ENCODE measurements at regions not wholly inside any gene's neighbourhood (a gene's known extent, or its start where the extent isn't known, plus 50 kb on each side); places are given as distances from the start of the nearest gene placed in this dataset.

GRCh38 chr16:73663720-73664119, 615.8 kb upstream of the ZFHX3 start:
- TF ChIP-seq CTCF (optimal IDR thresholded peaks at IDR 0.05 in 1 of 3, IDR thresholded peaks at IDR 0.05 in 1 of 3, conservative IDR thresholded peaks at IDR 0.05 in 1 of 3; ENCODE audit: extremely low read depth in 1 of 3, insufficient read depth in 2 of 3, low read length in 3 of 3): no peak
- no peak for TF ChIP-seq EZH2 (IDR thresholded peaks at IDR 0.05; ENCODE audit: low read length)

Measured in keratinocyte (primary cell).